HG03103 (cell line): ENCODE measurements at regions not wholly inside any gene's neighbourhood (a gene's known extent, or its start where the extent isn't known, plus 50 kb on each side); places are given as distances from the start of the nearest gene placed in this dataset.
"Not testable (repeated sequence)": the region's sequence is repeated elsewhere in the genome, so short reads cannot be mapped to it uniquely, and the experiment has no call there.

Source experiments
- ATAC-seq: cut with Tn5 transposase; IDR thresholded peaks from one replicate; pipeline ENCODE4 v1.9.1; 2021; ENCODE audit warnings: low read depth; ENCODE audit not compliant: unreplicated experiment

DNA sequence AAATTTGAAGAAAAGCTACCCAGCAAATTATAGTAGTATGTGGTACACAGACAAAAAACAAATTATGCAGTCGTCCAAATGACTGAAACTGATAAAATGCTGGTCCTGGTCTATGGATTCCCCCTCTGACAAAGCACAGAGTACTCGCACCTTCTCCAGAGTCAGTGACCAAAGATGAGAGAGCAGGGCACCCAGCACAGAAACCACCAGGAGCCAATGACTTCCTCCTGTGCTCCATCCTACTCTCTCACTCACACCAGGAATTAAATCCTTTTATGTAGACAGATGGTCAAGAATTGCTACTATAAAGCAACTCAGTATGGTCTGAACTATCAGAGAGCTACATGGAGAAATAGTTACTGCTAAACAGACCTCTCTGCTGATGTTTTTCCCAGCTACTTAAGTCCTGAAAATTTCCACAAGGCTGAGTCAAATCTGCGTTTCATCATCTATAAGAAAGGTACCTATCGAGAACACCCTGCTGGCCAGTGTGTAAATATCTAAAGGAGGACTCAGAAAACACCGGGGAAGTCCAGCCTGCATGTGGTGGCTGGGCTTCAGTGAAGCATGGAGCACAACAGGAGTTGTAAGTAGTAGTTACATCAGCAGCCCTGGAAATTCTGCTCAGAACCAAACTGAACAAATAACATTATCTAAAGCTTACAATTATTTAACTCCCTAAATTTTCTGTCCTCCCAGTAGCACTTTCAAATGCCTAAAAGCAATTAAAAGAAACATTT is 84.5 kb upstream of the FBXO28 start:
- ATAC-seq: peak; percentile 81

DNA sequence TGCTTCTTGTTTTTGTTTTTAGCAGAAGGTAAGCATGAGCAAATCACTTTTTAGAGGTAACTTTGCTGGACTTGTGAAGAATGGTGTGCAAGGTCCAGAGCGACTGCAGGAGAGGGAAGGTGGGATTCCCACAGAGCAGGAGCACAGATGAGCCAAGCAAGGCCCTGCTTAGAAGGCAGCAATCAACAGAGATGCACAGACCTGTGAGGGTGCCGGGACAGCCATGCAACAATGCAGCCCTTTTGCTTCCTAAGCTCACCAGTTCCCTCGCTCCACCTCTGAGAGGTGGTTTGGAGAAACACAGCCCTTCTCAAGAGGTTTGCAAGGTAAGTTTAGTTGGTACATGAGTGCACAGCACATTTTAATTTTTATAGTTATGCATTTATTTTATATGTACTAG is 85.1 kb upstream of the FBXO28 start:
- not testable (repeated sequence) for ATAC-seq

DNA sequence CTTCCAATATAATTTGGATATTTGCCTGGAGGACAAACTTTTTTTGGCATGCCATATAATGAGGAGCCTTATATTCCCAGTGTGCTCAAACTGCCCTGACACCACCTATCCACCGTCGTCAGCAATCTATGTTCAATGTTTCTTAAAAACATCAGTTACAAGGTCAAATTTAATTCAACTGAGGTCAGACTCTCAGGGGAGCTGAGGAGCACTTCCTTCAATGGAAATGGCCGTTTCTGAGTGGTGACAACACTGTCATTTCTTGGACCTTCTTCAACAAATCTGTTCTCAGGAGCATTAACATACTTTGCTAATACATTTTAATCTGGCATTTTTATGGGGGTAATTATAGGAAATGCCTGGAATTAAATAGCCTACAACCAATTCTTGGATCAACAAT is 90.8 kb upstream of the FBXO28 start:
- ATAC-seq: not testable (repeated sequence)

DNA sequence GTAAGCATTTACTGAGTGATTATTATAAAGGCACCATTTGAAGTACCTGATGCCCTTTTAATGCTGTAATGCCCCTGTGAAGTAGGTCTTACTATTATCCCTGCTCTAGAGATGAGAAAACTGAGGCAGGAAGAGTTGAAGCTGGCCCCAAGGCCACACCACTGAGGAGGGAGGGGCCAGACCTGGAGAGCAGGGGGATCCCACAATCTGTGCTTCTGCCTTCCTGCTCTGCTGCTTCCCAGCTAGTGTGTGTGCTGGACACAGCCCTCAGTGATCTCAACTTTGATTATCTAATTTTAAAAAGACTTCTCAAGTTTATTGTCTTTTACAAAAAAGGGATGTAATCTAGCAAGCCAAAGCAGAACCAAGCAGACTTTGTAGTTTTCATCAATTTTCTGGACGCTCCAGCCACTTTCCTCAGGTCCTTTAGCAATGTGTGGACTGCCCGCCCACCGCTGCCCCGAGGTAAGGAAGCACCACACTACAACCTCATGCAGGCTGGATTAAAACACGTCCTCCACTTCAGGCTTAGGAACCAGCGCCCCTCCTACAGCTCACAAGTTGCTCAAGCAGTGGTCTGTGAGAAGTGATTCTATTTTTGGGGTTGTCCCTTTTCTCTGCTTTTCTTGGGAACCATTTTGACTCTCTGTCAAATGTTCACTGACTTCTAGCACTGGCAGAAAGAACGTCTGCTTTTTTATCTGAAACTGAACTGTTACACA is 91.5 kb upstream of the FBXO28 start:
- not testable (repeated sequence) for ATAC-seq

DNA sequence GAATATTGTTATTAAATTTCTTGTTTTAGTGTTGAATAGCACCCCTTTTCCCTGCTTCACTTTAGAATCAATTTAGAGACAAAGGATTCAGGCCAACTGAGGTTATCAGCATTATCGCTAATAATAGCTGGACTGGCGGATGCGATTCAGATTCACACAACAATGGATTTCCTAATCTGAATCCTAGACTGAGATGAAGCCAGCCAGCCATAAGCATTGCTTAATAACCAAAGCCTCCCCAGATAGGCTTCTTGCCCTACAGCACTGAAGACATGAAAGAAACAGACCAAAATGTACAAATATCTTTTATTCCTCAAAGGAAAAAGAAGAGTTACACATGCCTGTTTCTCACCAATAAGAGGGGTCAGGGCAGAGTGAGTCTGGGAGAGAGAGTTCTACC is 94.0 kb upstream of the FBXO28 start:
- ATAC-seq: not testable (repeated sequence)

DNA sequence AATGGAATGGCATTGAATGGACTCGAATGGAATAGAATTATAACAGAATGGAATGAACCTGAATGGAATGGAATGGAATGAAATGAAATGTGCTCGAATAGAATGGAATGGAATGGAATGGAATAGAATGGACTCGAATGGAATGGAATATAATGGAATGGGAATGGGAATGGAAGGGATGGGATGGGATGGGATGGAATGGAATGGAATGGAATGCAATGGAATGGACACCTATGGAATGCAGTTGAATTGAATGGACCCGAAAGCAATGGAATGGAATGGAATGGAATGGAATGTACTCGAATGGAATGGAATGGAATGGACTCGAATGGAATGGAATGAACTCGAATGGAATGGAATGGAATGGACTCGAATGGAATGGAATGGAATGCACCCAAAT is 98.1 kb upstream of the FBXO28 start:
- ATAC-seq: not testable (repeated sequence)

DNA sequence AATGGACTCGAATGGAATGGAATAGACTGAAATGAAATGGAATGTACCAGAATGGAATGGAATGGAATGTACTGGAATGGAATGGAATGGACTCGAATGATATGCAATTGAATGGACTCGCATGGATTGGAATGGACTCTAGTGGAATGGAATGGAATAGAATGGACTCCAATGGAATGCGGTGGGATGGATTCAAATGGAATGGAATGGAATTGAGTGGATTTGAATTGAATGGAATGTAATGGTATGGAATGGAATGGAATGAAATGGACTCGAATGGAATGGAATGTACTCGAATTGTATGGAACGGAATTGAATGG is 99.6 kb upstream of the FBXO28 start:
- no peak for ATAC-seq

DNA sequence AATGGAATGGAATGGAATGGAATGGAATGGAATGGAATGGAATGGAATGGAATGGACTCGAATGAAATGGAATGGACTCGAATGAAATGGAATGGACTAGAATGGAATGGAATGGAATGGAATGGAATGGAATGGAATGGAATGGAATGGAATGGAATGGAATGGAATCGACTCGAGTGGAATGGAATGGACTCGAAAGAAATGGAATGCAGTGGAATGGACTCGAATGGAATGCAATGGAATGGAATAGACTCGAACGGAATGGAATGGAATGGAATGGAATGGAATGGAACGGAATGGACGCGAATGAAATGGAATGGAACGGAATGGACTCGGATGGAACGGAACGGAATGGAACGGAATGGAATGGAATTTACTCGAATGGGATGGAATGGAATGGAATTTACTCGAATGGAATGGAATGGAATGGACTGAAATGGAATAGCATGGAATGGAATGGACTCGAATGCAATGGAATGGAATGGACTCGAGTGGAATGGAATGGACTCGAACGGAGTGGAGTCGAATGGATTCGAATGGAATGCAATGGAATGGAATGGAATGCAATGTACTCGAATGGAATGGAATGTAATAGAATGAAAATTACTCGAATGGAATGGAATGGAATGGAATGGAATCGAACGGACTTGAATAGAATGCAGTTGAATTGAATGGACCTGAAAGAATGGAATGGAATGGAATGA is 100.1 kb upstream of the FBXO28 start:
- ATAC-seq: not testable (repeated sequence)

DNA sequence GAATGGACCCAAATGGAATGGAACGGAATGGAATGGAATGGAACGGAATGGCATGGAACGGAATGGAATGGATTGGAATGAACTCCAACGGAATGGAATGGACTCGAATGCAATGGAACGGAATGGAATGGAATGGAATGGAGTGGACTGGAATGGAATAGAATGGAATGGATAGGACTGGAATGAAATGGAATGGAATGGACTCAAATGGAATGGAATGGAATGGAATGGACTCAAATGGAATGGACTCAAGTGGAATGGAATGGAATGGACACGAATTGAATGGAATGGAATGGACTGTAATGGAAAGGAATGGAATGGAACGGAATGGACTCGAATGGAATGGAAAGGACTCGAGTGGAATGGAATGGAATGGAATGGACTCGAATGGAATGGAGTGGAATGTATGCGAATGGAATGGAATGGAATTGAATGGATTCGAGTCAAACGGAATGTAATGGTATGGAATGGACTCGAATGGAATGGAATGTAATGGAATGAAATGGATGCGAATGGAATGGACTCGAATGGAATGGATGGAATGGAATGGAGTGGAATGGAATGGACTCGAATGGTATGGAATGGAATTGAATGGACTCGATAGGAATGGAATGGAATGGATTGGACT is 101.0 kb upstream of the FBXO28 start:
- not testable (repeated sequence) for ATAC-seq

DNA sequence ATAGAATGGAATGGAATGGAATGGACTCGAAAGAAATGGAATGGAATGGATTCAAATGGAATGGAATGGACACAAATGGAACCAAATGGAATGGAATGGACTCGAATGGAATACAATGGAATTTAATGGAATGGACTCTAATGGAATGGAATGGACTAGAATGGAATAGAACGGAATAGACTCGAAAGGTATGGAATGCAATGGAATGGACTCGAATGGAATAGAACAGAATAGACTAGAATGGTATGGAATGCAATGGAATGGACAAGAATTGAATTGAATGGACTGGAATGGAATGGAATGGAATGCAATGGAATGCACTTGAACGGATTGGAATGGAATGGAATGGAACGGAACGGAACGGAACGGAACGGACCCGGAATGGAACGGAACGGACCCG is 101.7 kb upstream of the FBXO28 start:
- not testable (repeated sequence) for ATAC-seq

DNA sequence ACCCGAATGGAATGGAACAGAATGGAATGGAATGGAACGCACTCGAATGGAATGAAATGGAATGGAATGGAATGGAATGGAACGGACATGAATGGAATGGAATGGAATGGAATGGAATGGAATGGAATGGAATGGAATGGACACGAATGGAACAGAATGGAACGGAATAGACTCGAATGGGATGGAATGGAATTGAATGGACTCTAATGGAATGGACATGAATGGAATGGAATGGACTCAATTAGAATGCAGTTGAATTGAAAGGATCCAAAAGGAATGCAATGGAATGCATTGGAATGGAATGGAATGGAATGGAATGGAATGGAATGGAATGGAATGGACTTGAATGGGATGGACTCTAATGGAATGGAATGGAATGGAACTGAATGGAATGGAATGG is 102.2 kb upstream of the FBXO28 start:
- not testable (repeated sequence) for ATAC-seq

DNA sequence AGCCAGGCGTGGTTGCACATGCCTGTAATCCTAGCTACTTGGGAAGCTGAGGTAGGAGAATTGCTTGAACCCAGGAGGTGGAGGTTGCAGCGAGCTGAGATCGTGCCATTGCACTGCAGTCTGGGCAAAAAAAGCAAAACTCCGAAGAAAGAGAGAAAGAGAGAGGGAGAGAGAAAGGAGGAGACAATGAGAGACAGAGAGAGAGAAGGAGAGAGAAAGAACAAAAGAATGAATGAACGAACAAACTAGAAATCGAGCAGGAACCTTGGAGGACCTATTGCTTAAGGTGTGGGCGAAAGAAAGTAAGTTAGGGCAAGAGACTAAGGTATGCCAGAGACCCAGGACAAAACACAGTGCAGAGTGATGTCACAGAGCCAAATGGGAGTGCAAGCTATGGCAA is 102.8 kb upstream of the FBXO28 start:
- ATAC-seq: not testable (repeated sequence)

DNA sequence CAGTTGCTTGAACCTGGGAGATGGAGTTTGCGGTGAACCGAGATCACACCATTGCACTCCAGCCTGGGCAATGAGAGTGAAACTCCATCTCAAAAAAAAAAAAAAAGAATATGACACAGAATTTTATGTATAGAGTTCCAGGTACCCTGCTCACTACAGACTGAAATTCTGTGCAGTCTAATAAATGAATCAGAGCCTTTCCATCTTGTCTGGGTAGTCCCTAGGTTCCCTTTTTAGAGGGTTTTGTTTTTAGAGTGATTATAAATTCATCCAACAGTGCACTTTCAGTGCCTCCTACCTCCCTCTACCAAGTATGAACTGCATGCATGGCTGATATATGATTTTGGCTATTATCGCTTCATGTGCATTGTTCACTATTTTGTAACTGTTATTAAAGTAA is 107.9 kb upstream of the FBXO28 start:
- ATAC-seq: not testable (repeated sequence)

DNA sequence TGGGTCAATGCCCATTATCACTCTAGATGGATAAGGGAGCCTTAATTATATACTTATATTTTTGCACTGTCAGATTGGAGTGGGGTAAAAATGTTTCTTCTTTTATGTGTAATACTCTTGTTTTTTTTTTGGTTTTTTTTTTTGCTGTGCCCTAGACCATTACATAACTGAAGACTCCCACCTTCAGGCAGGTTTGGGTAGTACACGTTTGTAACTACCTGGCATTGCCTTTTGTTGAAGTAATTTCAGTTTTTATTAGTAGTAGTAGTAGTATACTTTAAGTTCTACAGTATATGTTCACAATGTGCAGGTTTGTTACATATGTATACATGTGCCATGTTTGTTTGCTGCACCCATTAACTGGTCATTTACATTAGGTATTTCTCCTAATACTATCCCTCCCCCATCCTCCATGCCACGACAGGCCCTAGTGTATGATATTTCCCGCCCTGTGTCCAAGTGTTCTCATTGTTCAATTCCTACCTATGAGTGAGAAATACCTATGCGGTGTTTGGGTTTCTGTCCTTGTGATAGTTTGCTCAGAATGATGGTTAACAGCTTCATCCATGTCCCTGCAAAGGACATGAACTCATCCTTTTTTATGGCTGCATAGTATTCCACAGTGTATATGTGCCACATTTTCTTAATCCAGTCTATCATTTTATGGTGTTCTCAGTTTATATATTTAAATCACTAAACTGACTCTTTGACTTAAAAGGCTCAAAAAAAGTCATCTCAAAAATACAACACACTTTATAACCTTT is 109.2 kb upstream of the FBXO28 start:
- not testable (repeated sequence) for ATAC-seq

DNA sequence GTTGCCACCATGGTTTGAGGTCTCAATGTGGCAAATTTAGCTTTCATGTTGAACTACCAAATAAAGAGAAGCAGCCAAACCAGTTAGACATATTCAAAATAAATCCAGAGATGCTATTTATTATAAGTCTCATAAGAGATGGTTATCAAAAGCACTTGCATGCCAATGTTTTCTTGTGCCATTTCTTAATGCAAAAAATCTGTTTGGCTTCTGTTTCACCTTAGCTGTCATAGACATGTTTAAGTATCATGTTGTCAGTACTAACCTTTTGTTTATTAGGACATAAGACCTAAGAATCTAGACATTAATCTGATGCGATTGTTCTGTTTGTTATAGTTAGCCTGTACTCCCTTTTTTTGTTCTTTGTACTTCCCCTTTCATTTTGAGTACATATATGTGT is 110.0 kb upstream of the FBXO28 start:
- ATAC-seq: not testable (repeated sequence)

DNA sequence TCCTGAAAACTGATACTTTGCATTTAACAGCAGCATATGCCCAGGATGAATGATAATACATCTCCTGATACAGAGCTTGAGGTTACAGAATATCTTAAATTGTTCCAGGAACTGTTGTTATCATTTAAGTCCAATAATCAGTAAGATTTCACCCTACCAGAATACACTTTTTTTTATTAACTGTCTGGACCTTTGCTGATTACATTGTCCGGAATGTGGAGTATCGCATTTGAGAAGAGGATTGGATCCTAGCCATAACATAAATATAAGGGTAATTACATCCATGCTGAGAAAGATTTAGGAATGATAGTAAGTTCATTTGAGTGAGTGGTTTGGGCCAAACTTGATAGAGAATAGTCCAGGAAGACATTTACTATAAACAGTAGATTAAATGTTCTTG is 112.2 kb upstream of the FBXO28 start:
- not testable (repeated sequence) for ATAC-seq

DNA sequence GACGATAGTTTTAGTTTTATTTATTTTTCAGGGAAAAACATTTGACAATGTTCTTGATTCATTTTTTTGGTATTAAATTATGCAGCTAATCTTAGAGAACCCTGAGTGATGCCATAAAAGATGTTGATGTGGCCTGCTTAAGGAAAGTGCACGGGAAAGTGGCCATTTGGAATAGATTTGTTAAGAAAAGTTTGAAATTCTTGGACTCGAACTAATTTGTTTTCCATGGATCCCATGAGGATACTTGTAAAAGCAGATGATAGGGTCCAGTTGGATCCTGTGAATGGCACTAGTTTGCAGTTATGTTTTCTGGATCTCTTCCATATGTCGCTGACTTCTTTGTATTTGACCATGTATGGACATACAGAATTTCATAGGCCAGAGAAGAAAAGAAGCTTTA is 114.2 kb upstream of the FBXO28 start:
- not testable (repeated sequence) for ATAC-seq

DNA sequence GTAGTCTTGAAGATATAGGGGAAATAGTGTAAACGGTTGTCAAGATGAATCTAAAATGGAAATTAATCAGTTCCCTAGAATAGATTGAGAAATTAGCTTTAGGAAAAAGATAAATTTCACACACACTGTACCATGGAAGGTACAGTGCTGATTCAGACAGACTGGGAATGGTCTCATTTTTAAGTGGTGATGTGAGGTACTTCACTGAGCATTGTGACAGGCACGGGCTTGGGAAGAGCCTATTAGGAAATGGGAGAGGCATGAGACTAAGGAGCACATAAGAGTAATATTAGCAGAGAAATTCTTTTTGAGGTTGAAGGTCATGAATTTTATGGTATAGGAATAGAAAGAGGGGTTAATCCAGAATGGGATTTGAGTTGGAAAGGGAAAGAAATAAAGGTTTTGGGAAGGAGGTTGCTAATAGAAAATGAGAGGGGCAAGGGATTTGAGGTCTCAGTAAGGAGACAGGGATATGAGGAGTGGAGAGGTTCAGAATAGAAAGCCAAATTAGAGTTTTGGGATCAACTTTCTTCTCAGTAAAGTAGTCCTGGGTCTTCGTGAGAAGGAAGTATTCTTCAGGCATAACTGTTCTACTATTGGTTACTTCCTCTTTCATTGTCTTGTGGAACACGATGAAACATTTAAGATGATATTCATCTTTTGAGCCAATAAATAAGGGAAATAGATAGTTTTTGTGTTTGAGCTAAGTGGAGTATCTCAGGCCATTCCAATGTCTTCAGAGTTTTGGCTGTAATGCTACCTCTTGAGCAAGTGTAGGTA is 115.0 kb upstream of the FBXO28 start:
- ATAC-seq: not testable (repeated sequence)

DNA sequence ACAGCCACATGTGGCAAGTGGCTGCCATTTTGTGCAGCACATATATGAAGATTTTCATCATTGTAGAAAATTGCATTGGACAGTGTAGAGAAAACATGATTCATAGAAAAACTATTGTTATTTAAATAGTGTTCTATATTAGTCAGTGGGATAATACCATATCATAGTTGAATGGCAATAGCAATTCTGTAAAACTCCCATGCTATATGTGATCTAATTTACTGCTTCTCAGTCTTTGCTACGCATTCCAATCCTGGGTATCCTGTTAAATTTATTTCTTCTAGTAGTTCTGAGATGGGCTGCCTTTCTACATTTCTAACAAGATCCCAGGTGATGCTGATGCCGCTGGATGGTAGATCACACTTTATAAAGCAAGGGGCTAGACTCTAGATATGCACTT is 117.5 kb upstream of the FBXO28 start:
- not testable (repeated sequence) for ATAC-seq
